VCaP (cell line): ENCODE measurements at regions not wholly inside any gene's neighbourhood (a gene's known extent, or its start where the extent isn't known, plus 50 kb on each side); places are given as distances from the start of the nearest gene placed in this dataset.

Experiments used
- H3K27ac ChIP-seq: fragments of 450-650 bp; 2 replicates; pipeline ENCODE4 v1.5.1; 2017
- TF ChIP-seq, protein P1 (sequence below): fragments of 450-650 bp; conservative IDR thresholded peaks from 2 replicates; pipeline ENCODE4 v1.5.1; 2017; ENCODE audit warnings: mild to moderate bottlenecking, moderate library complexity

DNA sequence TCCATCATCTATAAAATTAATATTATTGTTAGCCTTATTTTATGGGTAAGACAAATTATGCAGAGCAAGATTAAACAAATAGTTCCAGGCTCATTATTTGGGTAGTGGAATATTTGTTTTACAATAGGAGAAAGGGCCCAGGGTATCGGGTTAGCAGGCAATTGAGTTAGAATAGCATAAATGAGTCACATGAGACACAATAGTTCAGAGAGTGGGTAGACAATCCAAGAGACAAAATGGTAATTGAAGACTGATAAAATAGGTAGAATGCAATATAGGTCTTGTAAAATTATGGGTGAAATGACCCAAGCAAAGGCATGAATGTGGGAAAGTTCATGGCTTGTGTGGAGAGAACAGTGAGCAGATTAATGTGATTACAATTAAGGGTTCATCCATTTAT is 790.9 kb upstream of the GCFC2 start:
- H3K27ac ChIP-seq, result peak overlapping the region; percentile 95
- TF ChIP-seq, protein P1, sequence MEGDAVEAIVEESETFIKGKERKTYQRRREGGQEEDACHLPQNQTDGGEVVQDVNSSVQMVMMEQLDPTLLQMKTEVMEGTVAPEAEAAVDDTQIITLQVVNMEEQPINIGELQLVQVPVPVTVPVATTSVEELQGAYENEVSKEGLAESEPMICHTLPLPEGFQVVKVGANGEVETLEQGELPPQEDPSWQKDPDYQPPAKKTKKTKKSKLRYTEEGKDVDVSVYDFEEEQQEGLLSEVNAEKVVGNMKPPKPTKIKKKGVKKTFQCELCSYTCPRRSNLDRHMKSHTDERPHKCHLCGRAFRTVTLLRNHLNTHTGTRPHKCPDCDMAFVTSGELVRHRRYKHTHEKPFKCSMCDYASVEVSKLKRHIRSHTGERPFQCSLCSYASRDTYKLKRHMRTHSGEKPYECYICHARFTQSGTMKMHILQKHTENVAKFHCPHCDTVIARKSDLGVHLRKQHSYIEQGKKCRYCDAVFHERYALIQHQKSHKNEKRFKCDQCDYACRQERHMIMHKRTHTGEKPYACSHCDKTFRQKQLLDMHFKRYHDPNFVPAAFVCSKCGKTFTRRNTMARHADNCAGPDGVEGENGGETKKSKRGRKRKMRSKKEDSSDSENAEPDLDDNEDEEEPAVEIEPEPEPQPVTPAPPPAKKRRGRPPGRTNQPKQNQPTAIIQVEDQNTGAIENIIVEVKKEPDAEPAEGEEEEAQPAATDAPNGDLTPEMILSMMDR, result no peak

DNA sequence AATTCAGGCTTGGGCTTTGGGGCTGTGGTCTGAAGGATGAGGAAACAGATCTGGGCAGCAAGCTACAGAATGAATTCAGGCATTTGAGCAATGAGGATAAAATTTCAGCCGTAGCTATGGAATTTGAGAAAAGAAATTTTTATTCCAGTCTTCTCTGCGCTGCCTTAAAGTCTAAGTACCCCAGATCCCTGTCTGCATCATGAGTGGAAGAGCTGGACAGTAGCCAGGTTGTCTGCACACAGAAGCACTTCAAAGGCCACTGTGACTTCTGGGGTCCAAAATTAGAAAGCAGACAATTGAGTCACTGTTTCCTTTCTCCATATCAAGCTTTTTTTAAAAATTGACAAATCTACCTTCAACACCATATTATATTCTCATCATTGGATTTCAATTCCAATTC is 787.6 kb upstream of the GCFC2 start:
- peak overlapping the region; percentile 95 for H3K27ac ChIP-seq
- TF ChIP-seq, protein P1, result no peak

DNA sequence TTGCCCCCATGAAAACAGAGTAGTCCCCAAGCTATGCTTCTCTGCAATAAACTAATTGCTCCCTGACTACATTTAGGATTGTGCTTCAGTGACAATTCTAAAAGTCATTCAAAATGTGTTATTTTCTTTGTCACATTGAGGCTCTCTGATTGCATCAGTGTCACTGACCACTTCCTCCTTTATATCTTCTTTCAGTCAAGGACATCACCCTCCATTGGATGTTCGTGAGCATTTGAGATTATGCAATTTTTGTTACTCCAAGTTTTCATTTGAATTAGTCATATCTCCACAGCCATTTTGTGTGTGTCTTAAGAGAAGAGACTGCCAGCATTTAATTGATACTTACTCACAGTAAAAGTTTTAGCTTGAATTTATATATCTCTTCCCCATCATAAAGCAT is 780.8 kb upstream of the GCFC2 start:
- TF ChIP-seq, protein P1, result no peak
- no peak overlapping the region for H3K27ac ChIP-seq

DNA sequence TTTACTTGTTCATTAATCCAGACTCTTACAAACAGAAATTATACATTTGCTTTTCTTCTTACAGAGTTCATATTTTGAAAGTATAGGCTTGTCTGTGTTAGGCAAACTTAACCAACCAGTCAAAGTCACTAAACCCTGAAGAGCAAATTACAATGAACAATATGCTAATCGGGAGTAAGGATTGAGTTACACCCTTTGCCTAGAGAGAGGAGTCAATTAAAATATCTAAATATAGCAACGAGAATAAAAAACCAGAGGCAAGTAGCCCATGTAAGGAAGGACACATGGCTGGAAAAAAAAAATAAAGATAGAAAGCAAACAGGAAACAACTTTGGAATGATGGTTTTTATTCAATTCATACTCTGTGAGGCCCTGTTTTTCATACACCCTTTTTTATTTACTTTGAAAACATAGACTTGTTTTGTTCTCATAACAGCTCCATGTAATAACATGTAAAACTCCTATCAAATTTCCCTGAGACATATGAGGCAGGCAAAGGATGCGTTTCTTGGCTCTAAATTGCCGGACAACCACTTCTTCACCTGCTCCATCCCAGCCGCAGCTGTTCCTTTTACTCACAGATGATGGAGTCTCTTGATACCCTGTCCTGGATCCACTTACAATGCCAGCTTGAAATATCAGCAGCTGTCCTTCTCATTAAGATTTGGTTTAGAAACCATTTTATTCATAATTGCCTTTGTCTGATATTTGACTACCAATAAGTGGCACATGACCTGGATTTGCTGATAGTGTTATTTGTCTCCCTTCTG is 767.7 kb upstream of the GCFC2 start:
- H3K27ac ChIP-seq, result no peak overlapping the region
- TF ChIP-seq, protein P1, result no peak

DNA sequence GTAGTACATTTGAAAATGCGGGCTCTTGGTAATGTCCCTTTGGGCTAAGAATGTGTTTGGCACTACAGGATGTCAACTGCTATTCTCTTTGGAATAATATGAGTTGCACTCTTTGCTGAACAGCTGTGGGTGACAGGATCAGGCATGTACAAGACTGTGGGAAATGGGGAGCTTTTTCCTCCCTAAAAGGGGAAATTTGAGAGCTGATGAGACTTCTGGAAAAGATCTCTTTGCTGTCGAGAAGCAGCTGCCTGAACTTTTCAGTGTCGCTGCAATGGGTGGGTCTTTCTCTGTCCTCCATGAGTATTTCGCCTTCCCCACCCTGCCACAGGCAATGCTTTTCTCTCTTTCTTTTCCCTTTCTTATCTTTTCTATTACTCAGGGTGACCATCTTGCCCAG is 762.2 kb upstream of the GCFC2 start:
- TF ChIP-seq, protein P1, result no peak
- no peak overlapping the region for H3K27ac ChIP-seq

DNA sequence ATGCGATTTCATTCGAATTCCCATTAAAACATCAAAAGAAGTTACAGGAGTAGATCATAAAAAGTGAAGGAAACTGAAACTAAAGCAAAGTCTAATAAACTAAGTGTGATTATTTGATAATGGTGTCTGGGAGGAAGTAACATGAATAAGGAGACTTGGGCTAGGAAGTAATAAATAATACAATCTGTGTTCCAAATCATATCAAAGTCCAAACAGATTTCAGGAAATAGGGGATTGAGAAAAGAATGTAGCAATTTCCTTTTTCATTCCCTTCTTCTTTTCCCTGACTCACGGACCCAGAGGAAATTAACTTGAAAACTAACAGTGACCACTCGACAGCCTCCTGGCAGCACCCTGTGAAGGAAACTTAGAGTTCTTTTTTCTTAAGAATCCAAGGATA is 758.4 kb upstream of the GCFC2 start:
- H3K27ac ChIP-seq, result no peak overlapping the region
- TF ChIP-seq, protein P1, result no peak

DNA sequence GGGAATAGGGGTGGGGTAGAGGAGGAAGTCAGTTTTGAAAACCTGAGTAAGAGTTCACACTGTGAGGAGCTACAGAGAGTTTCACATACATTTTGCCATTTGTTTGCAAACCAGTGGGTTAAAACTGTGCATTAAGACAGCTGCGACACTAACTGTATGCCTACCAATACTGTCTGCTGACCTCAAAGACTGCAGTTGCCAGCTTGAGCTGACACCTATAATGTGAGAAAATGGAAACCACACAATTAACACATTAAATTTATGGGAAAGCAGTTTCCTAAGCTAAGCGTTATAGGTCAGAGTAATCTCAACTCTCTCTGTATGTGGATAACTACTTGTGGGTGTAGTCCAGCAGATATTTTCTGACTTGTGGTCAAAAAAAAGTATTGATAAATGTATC is 756.6 kb upstream of the GCFC2 start:
- TF ChIP-seq, protein P1, result no peak

More for the DNA sequence above, 756.6 kb upstream of the GCFC2 start:
- no peak overlapping the region for H3K27ac ChIP-seq
